Fibroblast of the conjunctiva (primary cell): ENCODE measurements at regions not wholly inside any gene's neighbourhood (a gene's known extent, or its start where the extent isn't known, plus 50 kb on each side); places are given as distances from the start of the nearest gene placed in this dataset.

Source experiments
- DNase-seq: peaks from one replicate; pipeline ENCODE4 v3.0.0-alpha.2; 2010; ENCODE audit warnings: low read depth

- DNase-seq, result no peak
Observed at GRCh38 chr4:84441758-84442377, 57.2 kb downstream of the NKX6-1 start.

GRCh38 chr4:84439996-84440395 is 59.1 kb downstream of the NKX6-1 start:
- DNase-seq, result no peak

GRCh38 chr4:84436812-84437211 is 62.3 kb downstream of the NKX6-1 start:
- no peak for DNase-seq

GRCh38 chr4:84434344-84434743 is 64.7 kb downstream of the NKX6-1 start:
- no peak for DNase-seq

GRCh38 chr4:84433633-84434222 is 65.4 kb downstream of the NKX6-1 start:
- no peak for DNase-seq

GRCh38 chr4:84432713-84433112 is 66.4 kb downstream of the NKX6-1 start:
- DNase-seq, result no peak

- no peak for DNase-seq
Observed at GRCh38 chr4:84420608-84421007, 78.5 kb downstream of the NKX6-1 start.

- no peak for DNase-seq
Observed at GRCh38 chr4:84419201-84419600, 79.9 kb downstream of the NKX6-1 start.

GRCh38 chr4:84417997-84418709 is 80.9 kb downstream of the NKX6-1 start:
- no peak for DNase-seq

GRCh38 chr4:84413976-84414375 is 85.1 kb downstream of the NKX6-1 start:
- DNase-seq, result no peak

GRCh38 chr4:84413480-84413879 is 85.6 kb downstream of the NKX6-1 start:
- no peak for DNase-seq

- no peak for DNase-seq
Observed at GRCh38 chr4:84412062-84412461, 87.0 kb downstream of the NKX6-1 start.

- DNase-seq, result no peak
Observed at GRCh38 chr4:84407554-84408407, 91.3 kb downstream of the NKX6-1 start.

- no peak for DNase-seq
Observed at GRCh38 chr4:84403656-84404055, 95.4 kb downstream of the NKX6-1 start.

- DNase-seq, result no peak
Observed at GRCh38 chr4:84401701-84402306, 97.3 kb downstream of the NKX6-1 start.

- DNase-seq, result no peak
Observed at GRCh38 chr4:84394386-84394785, 104.7 kb downstream of the NKX6-1 start.

GRCh38 chr4:84392951-84393590 is 106.0 kb downstream of the NKX6-1 start:
- no peak for DNase-seq

- DNase-seq, result no peak
Observed at GRCh38 chr4:84389406-84389805, 109.7 kb downstream of the NKX6-1 start.

GRCh38 chr4:84385203-84385602 is 113.9 kb downstream of the NKX6-1 start:
- no peak for DNase-seq

GRCh38 chr4:84384801-84385200 is 114.3 kb downstream of the NKX6-1 start:
- no peak for DNase-seq

- DNase-seq, result no peak
Observed at GRCh38 chr4:84381759-84382158, 117.3 kb downstream of the NKX6-1 start.
